C4-2B (cell line): ENCODE measurements at regions not wholly inside any gene's neighbourhood (a gene's known extent, or its start where the extent isn't known, plus 50 kb on each side); places are given as distances from the start of the nearest gene placed in this dataset.

Experiments
- H3K27ac ChIP-seq: fragments of 450-650 bp; 2 replicates; pipeline ENCODE4 v1.5.1; 2017
- CTCF ChIP-seq: fragments of 450-650 bp; conservative IDR thresholded peaks from 2 replicates; pipeline ENCODE4 v1.5.1; 2017; ENCODE audit warnings: mild to moderate bottlenecking
- ZFX ChIP-seq: fragments of 450-650 bp; IDR thresholded peaks from 2 replicates; pipeline ENCODE4 v1.6.1; 2017

GRCh38 chr5:74173665-74174064 is 466.9 kb downstream of the ENC1 start:
- no peak overlapping the region for H3K27ac ChIP-seq
- TF ChIP-seq CTCF, result no peak
- TF ChIP-seq ZFX, result no peak

- H3K27ac ChIP-seq, result no peak overlapping the region
- TF ChIP-seq ZFX, result no peak
- TF ChIP-seq CTCF, result no peak
These were observed 467.3 kb downstream of the ENC1 start for GRCh38 chr5:74173241-74173640.

- no peak overlapping the region for H3K27ac ChIP-seq
- no peak for TF ChIP-seq ZFX
- TF ChIP-seq CTCF, result no peak
These were observed 470.8 kb downstream of the ENC1 start for GRCh38 chr5:74169701-74170100.

- peak overlapping the region; percentile 57; the same call in 1 of the 2 replicates for H3K27ac ChIP-seq
- TF ChIP-seq ZFX (no peak), CTCF (no peak)
These were observed 472.6 kb downstream of the ENC1 start for GRCh38 chr5:74167930-74168315.

GRCh38 chr5:74167206-74167929 is 473.2 kb downstream of the ENC1 start:
- TF ChIP-seq ZFX (no peak), CTCF (no peak)
- peak overlapping the region; percentile 65 for H3K27ac ChIP-seq

GRCh38 chr5:74166064-74166463 is 474.5 kb downstream of the ENC1 start:
- peak overlapping the region; percentile 65; the same call in 1 of the 2 replicates for H3K27ac ChIP-seq
- TF ChIP-seq ZFX (no peak), CTCF (no peak)

- TF ChIP-seq CTCF, result no peak
- no peak for TF ChIP-seq ZFX
- H3K27ac ChIP-seq, result no peak overlapping the region
These were observed 475.7 kb downstream of the ENC1 start for GRCh38 chr5:74164725-74165235.
